ENCODE measurements at regions not wholly inside any gene's neighbourhood (a gene's known extent, or its start where the extent isn't known, plus 50 kb on each side); places are given as distances from the start of the nearest gene placed in this dataset.
"Not testable (repeated sequence)": the region's sequence is repeated elsewhere in the genome, so short reads cannot be mapped to it uniquely, and the experiment has no call there.

DNA sequence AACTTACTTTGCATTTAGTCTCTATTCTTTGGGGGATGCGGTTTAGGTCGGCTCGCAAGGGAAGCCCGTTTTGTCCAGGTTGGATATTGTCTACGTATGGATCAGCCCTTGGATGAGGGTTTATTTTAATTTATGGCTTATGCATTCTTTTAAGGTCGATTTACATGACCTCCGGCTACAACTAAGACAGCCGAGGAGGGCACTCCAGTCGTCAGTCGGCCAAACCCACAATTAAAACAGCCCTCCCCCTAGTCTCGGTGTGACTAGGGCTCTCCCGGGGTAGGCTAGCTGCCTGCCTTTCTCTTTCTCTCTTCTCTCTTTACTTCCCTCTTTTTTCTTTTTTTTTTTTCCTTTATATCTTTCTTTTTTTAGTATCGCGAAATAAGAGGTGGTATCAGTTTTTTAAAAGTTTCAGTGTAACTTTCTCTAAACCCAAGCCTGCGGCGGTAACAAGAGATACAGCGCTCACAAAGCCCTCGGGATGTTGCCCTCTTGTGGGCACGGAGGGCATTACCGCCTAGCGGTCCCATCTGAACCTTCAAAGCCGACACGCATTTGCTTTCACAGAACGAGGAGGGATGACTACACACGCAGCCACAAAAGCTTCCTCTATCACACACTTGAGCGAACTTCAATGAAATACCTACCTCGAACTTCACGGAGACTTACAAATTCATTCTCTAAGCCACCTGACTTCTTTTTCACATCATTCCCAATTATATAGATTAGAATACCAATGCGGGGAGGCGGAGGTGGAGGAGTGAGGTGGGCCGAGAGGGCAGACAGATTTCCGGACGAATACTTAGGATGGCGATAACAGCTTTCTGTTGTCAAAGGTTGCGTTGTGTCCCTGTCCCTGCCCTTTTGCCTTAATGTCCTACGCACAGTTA, 132.3 kb upstream of the C11orf58 start:
- peak; percentile 84 for DNase-seq (ENCODE audit: low spot score)

DNA sequence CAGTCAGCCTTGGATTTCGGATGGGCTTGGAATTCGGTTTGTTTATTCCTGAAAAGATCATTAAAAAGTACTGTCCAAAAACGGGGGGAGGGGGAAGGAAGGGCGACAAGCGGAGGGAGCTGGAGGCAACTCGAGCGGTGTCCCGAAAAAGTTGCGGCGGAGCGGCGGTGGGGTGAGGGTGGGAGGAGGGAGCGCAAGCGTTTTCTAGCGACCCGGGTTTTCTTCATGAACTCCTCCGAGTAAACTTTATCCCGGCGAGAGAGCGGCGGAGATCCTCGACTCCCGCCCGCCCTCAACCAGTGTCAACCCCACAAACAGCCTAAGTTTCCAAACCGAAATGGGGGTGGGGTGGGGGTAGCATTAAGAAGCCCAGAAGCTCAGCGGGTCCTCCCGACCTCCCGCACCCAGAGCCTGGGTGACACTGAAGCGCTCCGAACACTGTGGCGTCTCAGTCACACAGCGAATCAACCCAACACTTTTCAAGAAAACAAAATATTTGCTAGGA, 133.0 kb upstream of the C11orf58 start:
- no peak for DNase-seq (ENCODE audit: low spot score)

DNA sequence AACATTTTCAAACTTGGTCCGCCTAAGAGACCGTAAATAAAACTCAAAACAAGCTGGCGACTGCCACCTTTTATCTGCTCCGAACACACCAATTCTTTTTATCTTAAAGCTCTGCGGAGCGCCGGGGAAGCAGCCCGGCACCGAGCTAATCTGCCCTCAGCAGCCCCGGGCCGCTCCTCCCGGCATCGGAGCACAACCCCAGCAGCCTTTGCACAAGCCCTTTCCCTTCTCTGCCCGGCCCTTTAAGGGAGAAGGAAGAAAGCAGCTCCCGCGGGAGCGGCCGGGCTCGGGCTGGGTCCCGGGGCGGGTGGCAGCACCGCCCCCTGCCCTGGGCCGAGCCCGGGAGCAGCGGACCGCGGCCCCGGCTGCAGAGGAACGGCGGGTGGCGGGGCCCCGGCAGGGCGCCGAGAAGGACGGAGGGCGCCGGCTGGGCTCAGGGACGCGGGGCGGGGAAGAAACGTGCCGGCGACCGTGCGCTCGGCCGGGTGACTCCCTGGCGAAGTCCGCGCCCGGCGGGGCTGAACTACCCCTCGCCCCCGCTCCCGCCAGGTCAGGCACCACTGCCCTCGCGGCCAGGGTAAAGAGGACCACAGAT, 133.6 kb upstream of the C11orf58 start:
- no peak for DNase-seq (ENCODE audit: low spot score)

DNA sequence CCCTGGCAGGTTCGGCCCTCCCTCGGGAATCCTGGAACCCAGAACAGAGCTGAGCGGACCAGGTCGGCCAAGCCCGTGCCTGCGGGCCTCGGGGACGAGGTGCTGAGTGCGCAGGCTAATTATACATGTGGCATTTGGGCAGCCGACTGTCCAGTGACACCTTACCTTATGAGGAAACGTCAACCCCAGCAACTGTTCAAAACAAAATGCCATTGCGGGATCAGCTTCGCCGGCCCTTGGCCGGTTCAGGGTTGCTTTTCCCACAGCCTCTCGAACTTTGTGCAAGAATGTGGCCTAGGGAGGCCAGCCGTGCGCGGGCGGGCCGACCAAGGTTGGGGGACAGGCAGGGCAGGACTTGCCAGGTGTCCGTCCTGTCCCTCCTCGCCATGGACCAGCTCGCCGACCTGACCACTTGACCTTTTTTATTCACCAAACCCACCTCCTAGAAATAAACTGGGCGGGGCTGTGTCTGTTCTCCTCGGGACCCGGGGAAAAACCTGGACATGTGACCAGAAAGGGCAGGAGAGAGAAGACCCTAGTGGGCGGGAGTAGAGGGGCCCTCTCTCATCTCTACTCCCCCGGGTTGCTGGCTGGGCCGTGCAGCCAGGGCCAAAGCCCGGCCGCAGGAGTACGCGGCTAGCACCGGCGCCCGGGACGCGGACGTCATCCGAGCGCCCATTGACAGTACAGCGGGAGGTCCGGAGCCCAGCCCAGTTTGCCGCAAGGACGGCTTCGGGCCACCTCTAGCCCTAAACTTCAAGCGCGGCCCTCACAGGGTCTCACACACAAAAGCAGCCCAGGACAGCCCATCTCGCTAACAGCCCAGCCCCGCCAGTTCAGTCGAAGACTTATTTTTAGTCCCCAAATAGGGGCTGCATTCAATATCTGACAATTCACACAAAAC, 134.3 kb upstream of the C11orf58 start:
- no peak for DNase-seq (ENCODE audit: low spot score)

DNA sequence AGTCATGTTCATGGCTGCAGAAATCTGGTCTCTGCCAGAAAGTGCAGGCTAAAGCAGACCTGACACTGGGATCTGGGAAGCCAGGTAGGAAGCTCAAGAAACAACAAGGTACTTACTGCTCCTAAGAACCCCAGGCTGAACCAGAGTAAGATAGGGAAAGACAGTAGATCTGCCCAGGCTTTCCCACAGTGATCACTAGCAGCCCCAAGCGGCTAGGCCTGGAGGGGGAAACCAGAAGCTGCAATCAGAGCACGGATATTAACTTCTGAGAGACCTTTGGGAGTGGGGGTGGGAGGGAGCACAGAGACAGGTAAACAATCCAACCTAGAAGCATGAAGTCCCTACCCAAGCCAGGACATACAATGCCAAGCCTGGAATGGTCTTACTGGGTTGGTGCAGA, 135.2 kb upstream of the C11orf58 start:
- no peak for DNase-seq (ENCODE audit: low spot score)

DNA sequence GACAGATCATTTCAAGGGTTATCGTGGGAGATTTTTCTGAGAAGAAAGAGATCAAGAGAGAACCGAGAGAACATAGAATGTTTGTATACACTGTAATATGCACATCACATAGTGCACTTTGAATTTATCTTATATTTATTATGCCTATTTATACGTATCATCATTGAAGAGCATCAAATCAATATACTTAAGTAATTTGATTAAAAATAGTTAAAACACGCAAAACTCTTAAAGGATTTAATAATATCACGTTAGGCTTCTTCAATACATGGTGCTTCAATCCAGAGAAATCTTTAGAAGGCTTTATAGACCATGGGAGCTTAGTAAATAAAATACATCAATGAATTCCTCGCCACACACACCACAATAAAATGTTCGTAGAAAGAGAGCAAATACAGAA, 139.5 kb upstream of the C11orf58 start:
- no peak for DNase-seq (ENCODE audit: low spot score)

DNA sequence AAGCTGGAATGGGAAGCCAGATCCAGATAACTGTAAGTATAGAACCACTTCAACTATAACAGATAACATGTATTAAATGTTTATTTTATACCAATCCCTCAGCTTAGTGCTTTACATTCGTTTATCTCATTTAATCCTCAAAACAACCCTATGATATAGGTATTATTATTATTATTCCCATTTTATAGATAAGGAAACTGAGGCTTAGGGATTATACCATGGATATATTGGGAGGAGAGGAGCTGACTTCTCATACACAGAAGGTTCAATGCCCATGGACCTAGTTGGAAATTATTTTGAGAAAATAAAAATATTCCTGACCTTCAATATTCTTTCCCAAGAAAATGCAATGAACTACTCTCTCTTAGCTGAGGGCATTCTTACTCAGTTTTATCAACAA, 140.4 kb upstream of the C11orf58 start:
- DNase-seq (ENCODE audit: low spot score) = no peak

DNA sequence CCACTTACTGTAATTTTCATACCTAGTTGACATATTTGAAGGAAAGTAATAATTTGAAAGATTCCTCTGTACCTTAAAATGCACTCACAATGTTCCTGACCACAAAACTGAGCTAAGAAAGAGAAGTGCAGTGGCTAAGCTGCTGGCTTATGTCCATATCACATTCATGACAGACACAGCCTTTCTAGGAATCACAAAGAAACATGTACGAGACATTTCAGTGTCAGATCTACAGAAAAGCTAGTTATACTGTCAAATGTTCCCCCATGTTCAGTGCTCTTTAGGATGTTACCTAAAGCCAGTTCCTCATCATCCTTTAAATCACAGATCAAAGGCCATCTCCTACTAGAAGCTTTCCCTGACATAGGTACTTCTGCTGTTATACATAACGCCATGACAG, 142.2 kb upstream of the C11orf58 start:
- no peak for DNase-seq (ENCODE audit: low spot score)

DNA sequence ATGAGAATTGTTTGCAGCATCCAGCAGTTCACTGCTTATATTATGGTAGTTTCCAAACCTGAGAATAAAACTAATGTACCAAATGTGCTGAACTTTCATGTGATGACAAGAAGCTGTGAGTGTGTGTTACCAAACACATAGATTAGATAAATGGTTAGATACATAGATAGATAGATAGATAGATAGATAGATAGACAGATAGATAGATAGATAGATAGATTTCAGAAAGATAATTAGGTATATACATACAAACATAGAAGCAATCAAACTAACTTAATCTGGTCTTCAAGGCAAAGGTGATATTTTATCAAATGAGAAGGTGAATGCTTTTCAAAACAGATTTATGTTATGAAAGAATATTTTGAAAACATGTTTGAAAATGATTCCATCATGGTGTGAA, 147.3 kb upstream of the C11orf58 start:
- no peak for DNase-seq (ENCODE audit: low spot score)

DNA sequence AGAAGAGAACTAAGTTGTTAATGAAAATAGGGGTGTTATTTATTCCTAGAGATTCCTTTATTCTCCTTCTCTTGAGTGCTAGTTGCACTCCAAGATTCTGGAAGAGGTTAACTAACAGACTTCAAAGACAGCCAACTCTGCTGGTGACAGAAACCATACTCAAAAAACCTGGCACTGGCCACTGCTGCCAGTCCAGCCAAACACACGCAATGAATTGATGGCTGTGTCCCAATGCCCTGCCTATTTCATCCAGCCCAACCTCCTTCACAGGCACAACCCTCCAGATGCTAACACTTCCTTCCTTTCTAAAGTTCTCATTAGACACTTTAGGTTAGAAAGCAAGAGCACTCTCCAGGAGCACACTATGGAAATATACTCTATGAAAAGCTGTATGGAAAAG, 150.8 kb upstream of the C11orf58 start:
- DNase-seq (ENCODE audit: low spot score) = no peak

DNA sequence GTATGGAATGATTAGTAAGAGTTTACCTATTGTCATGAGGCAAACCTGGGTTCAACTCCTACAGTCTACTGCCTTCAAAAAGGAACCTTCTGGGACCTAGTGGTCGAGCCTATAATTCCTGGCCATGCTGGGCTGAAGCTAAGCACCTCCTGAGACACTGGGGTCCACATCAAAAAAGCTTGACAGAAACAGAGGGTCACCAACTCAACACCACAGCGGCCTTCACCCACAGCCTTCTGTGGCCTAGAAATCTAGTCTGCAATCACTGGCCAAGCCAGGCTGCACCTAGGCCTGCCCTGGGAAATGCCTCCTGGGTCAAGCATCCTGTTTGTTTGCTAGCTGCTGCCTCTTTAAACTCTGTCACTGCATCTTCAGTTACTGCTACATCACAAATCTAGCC, 153.9 kb upstream of the C11orf58 start:
- no peak for DNase-seq (ENCODE audit: low spot score)

DNA sequence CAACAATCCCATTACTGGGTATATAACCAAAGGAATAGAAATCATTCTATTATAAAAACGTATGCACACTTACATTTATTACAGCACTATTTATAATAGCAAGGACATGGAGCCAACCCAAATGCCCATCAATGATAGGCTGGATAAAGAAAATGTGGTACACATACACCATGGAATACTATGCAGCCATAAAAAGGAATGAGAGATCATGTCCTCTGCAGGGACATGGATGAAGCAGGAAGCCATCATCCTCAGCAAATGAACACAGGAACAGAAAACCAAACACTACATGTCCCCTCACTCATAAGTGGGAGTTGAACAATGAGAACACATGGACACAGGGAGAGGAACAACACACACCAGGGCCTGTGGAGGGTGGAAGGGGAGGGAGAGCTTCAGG, 157.4 kb upstream of the C11orf58 start:
- not testable (repeated sequence) for DNase-seq (ENCODE audit: low spot score)

DNA sequence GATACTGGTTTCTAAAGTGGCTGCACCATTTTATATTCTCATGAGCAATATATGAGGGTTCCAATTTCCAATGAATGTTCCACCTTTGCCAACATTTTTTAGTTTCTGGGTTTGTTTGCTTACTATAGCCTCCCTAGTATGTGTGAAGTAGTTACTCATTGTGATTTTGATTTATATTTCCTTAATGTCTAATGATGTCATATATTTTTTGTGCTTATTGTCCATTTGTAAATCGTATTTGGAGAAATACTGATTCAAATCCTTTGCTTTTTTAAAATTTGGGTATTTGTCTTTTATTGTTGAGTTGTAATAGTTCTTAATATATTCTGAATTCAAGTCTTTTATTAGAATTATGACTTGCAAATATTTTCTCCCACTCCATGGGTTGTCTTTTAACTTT, 161.0 kb upstream of the C11orf58 start:
- DNase-seq (ENCODE audit: low spot score) = no peak

DNA sequence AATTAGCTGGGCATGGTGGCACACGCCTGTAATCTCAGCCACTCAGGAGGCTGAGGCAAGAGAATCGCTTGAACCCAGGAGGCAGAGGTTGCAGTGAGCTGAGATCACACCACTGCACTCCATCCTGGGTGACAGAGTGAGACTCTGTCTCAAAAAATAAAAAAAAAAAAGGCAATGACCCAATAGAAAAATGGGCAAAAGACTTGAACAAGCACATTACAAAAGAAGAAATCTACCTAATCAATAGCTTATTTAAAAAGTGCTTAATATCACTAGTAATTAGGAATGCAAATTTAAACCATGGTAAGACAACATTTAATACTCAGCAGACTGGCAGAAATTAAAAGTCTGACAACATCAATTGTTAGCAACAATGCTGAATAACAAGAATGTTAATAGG, 163.6 kb upstream of the C11orf58 start:
- not testable (repeated sequence) for DNase-seq (ENCODE audit: low spot score)

DNA sequence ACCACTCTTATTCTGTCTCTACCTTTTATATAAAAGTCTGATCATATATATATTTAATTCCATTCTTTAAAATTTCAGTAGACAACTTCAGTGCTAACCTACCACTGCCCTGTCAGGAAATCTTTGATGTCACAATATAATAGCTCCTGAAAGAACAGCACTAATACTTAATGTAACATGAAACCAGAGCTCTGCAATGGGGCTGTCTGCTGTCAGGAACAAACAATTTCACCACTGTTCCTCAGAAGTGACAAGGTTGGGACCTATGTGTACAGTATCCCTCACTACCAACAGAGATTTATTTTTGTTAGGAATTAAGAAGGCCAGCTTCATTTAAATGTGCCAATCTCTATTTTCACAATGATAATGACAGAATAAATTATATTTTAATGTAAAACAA, 165.5 kb upstream of the C11orf58 start:
- DNase-seq (ENCODE audit: low spot score) = no peak

DNA sequence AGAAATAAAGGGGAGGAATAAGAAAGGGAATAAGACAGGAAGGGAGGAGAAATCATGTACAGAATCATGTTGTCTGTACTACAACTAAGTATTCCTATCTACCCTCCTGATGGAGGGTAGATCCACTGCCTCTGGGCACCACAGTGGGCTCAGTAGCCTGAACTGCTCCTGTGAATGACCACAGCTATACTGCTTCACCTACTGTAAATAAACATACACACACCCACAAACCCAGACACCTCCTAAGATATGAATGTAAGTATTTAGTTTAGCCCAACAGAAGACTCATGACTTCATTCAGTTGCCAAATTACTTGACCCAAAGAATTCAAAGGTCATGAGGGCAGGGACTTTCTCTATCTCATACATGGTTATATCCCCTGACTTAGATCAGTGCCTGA, 177.3 kb upstream of the C11orf58 start:
- DNase-seq (ENCODE audit: low spot score) = no peak

DNA sequence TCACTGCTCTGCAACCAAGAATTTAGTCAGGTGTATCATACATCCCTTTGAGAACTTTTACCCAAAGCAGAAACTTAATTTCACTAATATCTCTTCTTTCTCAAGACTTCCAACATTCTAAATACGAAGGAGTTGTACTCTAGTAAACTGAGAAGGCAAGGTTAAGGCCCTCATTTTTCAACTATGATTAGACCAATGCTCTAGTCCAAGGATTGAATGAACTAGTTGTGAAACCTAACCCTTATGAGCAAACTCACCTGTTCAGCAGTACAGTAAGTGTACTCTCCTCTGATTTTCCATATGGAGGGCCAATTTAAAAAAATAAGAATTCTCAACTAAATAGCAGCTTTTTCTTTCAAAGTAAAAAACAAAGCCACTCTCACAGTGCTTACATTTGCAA, 180.0 kb upstream of the C11orf58 start:
- DNase-seq (ENCODE audit: low spot score) = no peak

DNA sequence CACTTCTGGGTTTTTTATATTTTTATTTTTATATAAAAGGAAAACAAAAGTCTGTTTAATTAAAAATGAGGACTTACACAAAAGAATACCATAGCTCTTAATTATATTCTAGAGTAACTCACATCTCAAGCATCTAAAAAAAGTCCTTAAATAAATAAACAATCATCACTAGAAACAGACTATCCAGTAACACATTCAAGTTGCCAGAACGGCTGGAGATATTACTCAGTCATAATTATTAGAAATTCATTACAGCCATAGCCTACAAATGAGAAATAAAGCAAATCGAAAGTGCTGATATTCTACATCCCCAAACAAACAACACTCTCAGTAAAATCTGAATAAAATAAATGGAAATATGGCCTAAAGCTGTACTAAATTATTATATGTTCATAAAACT, 182.5 kb upstream of the C11orf58 start:
- no peak for DNase-seq (ENCODE audit: low spot score)

DNA sequence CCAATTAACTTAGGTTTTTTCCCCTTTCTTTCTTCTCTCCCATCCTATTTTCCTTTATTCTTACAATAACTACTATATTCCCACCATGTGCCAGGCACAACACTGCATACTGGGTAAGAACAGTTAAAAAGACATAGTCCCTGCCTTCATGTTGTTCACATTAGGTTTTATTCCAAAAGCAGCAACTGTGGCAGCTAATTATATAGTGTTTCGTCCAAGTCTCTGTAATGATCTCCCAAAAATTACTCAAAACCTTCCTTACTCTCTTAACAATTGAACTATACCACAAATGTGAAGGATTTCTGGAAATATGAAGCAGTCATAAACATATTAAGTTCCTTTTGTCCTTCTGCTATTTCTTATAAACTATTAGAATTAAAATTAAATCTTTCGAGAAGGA, 184.1 kb upstream of the C11orf58 start:
- no peak for DNase-seq (ENCODE audit: low spot score)

DNA sequence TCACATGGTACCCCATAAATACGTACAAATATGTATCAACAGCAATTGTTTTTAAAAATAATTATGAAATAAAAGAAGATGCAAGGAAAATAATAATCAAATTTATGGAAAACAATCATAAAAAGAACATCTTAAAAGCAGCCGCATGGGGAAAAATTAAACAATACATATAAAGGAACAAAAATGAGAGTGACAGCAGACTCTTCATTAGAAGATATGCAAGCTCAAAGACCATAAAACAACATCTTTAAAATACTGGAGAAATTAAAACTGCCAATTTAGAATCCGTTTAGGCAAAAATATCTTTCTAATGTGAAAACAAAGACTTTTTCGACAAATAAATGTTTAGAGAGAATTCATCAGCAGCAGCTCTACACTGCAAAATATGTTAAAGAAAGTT, 190.6 kb upstream of the C11orf58 start:
- no peak for DNase-seq (ENCODE audit: low spot score)

DNA sequence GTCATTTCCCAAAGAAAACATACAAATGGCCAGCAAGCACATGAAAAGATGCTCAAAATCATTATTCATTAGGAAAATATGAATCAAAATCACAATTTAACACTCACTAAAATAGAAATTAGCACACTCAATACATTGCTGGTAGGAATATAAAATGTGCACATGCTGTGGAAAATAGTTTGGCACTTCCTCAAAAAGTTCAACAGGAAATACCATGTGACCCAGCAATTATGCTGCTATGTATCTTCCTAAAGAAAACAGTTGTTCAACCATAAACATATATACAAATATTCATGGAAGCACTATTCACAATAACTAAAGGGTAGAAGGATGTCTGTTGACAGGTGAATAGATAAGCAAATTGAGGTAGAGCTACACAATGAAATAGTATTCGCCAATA, 187.3 kb upstream of the SOX6 start:
- no peak for DNase-seq (ENCODE audit: low spot score)

DNA sequence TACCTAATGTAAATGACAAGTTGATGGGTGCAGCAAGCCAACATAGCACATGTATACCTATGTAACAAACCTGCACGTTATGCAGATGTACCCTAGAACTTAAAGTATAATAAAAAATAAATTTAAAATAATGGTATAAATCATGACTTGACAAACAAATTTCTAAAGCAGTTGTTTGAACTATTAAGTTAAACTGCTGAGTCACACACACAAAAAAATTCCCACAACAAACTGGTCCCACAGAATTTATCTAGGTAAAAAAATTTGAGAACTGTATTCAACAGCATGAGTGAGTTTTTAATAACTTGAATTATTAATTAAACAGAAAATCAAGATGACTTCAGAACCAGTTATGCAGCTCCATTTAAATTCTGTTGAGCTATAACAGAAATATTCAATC, 186.0 kb upstream of the SOX6 start:
- no peak for DNase-seq (ENCODE audit: low spot score)

DNA sequence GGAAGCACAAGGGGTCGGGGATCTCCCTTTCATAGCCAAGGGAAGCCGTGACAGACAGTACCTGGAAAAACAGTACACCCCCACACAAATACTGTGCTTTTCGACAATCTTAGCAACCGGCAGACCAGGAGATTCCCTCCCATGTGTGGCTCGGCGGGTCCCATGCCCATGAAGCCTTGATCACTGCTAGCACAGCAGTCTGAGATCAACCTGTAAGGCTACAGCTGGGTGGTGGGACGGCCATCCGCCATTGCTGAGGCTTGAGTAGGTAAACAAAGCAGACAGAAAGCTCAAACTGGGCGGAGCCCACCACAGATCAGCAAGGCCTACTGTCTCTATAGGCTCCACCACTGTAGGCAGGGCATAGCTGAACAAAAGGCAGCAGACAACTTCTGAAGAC, 180.2 kb upstream of the SOX6 start:
- no peak for DNase-seq (ENCODE audit: low spot score)
